MCF 10A (cell line): ENCODE measurements at regions not wholly inside any gene's neighbourhood (a gene's known extent, or its start where the extent isn't known, plus 50 kb on each side); places are given as distances from the start of the nearest gene placed in this dataset.

Experiments
- BruUV-seq: library from RNA; stranded (reverse); fragments of 400-500 nt; replicated peaks from 2 replicates; lab custom pipeline; 2021; lab: Mats Ljungman, UMichigan
- CTCF ChIA-PET: fragments of 300-600 bp; sonication (Branson Sonifier 250); formaldehyde crosslinking; extraction: SDS; loops from one replicate; lab custom pipeline; 2021; ENCODE audit warnings: antibody characterized with exemption, inconsistent platforms; lab: Yijun Ruan, JAX
- POLR2A ChIA-PET: fragments of 300-600, 350-650 bp; sonication (Branson Sonifier 250); formaldehyde crosslinking; extraction: SDS; loops from one replicate; lab custom pipeline; 2020; ENCODE audit warnings: antibody characterized with exemption, inconsistent platforms; lab: Yijun Ruan, JAX
- DNase-seq: peaks from one replicate; pipeline ENCODE4 v3.0.0-alpha.2; 2018; ENCODE audit not compliant: unreplicated experiment
- H3K27ac Mint-ChIP-seq: one replicate; pipeline ENCODE4 v1.8.0; 2022; ENCODE audit warnings: mild to moderate bottlenecking, low read depth, mixed read lengths; ENCODE audit not compliant: unreplicated experiment
- H3K27me3 Mint-ChIP-seq: one replicate; pipeline ENCODE4 v1.8.0; 2022; ENCODE audit warnings: mixed read lengths; ENCODE audit not compliant: insufficient read depth, unreplicated experiment
- H3K36me3 Mint-ChIP-seq: one replicate; pipeline ENCODE4 v1.8.0; 2022; ENCODE audit warnings: mild to moderate bottlenecking, moderate library complexity, mixed read lengths; ENCODE audit not compliant: insufficient read depth, unreplicated experiment
- H3K4me1 Mint-ChIP-seq: one replicate; pipeline ENCODE4 v1.8.0; 2022; ENCODE audit warnings: mixed read lengths; ENCODE audit not compliant: insufficient read depth, unreplicated experiment
- H3K4me3 Mint-ChIP-seq: one replicate; pipeline ENCODE4 v1.8.0; 2022; ENCODE audit warnings: mild to moderate bottlenecking, moderate library complexity, mixed read lengths; ENCODE audit not compliant: unreplicated experiment
- H3K9me3 Mint-ChIP-seq: one replicate; pipeline ENCODE4 v1.8.0; 2022; ENCODE audit warnings: mixed read lengths; ENCODE audit not compliant: unreplicated experiment
- intact Hi-C: fragments of 100-400 bp; cut with micrococcal nuclease; formaldehyde crosslinking; loops from 2 replicates; pipeline ENCODE4 v1.14.1; 2022
- TF ChIP-seq, protein P1 (sequence below): fragments of 200-600 bp; IDR thresholded peaks from one replicate; pipeline ENCODE4 v1.8.0; 2022; ENCODE audit warnings: antibody characterized with exemption, mild to moderate bottlenecking; ENCODE audit not compliant: unreplicated experiment

DNA sequence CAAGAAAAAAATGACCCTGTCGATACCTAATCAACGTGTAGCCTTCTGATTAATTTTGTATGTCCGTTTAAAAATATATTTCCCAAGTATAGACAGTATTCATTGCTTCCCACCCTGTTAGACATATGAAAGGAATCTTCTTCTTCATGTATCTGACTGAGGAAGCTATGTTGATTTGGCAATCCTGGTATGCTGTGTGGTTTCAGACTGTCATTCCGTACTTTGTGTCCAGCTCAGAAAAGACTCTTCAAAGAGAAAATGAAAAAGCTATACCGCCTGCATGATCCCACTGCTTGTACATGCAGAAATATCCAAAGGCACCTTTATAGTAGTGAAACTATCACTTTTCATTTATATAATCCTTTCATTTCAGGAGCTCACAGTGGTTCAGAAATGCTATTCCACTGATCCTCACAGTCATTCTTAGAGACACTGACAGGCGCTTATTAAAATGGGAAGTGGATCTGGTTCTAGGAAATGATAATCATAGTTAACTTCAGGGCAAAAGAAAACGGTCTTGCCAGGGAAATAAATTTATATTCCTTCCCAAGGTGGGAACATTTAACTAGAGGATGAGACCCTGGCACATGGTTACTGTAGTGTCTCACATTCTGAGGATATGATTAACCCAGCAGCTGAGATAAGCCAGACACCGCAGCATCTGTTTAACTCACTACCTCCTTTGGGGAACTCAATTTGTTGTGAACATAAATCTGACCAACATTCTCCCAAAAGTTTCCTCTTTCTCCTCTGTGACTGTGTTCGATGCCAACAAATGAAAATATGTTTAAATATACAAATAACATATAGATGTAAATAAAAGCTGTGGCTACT lies 599.2 kb upstream of the LUZP2 start:
- intact Hi-C loops: loop anchor here (5.0 kb wide), 1 partner anchor 35 kb away; no protein-coding TSS in a partner anchor
- H3K4me1 Mint-ChIP-seq: peaks cover 30% of the 10 kb centered on the region
- no peaks in the 10 kb centered on the region for H3K27me3 Mint-ChIP-seq
- POLR2A ChIA-PET: interaction anchor here (0.7 kb wide), 1 partner anchor 539 kb away, joined by 3 read pairs; no protein-coding TSS in a partner anchor
- no peaks in the 10 kb centered on the region for H3K36me3 Mint-ChIP-seq
- DNase-seq: peak; percentile 56
- BruUV-seq: no TSS peak
- CTCF ChIA-PET: interaction anchor here (0.5 kb wide), 1 partner anchor 14 kb away, joined by 3 read pairs; no protein-coding TSS in a partner anchor
- peak overlapping the region; percentile 68 for H3K27ac Mint-ChIP-seq
- H3K9me3 Mint-ChIP-seq: no peaks in the 10 kb centered on the region
- TF ChIP-seq, protein P1, sequence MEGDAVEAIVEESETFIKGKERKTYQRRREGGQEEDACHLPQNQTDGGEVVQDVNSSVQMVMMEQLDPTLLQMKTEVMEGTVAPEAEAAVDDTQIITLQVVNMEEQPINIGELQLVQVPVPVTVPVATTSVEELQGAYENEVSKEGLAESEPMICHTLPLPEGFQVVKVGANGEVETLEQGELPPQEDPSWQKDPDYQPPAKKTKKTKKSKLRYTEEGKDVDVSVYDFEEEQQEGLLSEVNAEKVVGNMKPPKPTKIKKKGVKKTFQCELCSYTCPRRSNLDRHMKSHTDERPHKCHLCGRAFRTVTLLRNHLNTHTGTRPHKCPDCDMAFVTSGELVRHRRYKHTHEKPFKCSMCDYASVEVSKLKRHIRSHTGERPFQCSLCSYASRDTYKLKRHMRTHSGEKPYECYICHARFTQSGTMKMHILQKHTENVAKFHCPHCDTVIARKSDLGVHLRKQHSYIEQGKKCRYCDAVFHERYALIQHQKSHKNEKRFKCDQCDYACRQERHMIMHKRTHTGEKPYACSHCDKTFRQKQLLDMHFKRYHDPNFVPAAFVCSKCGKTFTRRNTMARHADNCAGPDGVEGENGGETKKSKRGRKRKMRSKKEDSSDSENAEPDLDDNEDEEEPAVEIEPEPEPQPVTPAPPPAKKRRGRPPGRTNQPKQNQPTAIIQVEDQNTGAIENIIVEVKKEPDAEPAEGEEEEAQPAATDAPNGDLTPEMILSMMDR: no peak
- peak overlapping the region; percentile 49 for H3K4me3 Mint-ChIP-seq

DNA sequence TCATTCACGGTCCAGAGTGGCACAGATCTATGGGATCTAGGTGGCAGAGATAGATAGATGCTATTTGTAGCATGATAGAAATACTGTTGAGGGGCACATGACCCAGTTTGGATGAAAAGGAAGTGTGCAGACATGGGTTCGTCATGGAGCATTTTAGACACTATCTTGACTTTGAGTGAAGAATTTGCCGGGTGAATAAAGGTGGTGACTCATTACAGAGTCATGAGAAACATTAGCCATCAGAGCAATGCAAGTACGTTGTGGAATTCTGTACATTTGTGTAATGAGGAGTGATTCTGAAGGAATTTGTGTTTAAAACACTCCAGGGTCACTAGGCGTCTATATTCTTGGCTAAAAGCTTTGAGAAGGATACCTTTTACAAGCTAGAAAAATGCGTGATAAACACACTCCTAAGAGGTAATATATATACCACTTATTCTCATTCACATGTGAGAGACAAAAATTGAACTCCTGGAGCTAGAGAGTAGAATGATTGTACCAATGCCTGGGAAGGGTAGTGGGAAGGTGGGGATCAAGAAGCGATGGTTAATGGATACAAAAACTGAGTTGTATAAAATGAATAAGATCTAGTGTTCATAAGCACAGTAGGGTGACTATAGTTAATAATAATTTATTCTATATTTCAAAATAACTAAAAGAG lies 593.7 kb upstream of the LUZP2 start:
- Mint-ChIP-seq H3K4me3 (peak overlapping the region; percentile 20), H3K4me1 (peaks cover 22% of the 10 kb centered on the region), H3K9me3 (peaks cover 8% of the 10 kb centered on the region), H3K27me3 (no peaks in the 10 kb centered on the region), H3K27ac (peak overlapping the region; percentile 59), H3K36me3 (no peaks in the 10 kb centered on the region)
- intact Hi-C loops: no loop called here
- TF ChIP-seq, protein P1: no peak
- DNase-seq: peak; percentile 65
- ChIA-PET POLR2A (no interaction called here), CTCF (interaction anchor here (0.6 to 0.7 kb wide), 3 partner anchors 30 to 524 kb away, joined by 3 to 4 read pairs (median 3); no protein-coding TSS in a partner anchor)
- BruUV-seq: no TSS peak

DNA sequence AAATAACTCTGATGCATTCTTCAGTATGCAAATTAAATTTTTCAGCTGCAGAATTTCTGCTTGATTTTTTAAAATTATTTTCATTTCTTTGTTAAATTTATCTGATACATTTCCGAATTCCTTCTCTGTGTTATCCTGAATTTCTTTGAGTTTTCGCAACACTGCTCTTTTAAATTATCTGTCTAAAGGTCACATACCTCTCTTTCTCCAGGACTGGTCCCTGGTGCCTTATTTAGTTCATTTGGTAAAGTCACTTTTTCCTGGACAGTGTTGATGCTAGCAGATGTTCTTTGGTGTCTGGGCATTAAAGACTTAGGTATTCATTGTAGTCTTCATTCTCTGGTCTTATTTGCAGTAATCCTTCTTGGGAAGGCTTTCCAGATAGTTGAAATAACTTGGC lies 577.4 kb upstream of the LUZP2 start:
- H3K9me3 Mint-ChIP-seq: no peaks in the 10 kb centered on the region
- intact Hi-C loops: no loop called here
- no TSS peak for BruUV-seq
- ChIA-PET POLR2A (no interaction called here), CTCF (interaction anchor here (0.6 kb wide), 1 partner anchor 48 kb away, joined by 3 read pairs; no protein-coding TSS in a partner anchor)
- no peak for DNase-seq
- TF ChIP-seq, protein P1: no peak
- no peaks in the 10 kb centered on the region for H3K4me1 Mint-ChIP-seq
- no peak overlapping the region for H3K4me3 Mint-ChIP-seq
- no peak overlapping the region for H3K27ac Mint-ChIP-seq
- no peaks in the 10 kb centered on the region for H3K36me3 Mint-ChIP-seq
- no peaks in the 10 kb centered on the region for H3K27me3 Mint-ChIP-seq

DNA sequence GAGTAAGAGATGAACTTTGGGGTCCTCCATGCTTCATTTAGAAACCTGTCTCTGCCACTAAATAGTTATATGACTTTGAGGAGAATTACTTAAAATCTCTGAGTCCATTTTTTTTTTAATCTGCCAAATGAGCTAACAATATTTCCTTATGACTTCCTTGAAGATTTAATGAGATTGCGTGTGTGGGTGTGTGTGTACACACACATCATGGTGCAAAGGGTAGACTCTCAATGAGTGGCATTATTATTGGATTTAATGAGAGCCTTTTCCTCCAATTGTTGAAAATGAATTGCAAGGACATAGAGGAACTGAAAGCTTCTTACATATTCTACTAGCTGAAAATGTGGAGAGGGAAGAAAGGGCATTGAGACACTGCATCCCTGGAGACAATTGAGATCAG lies 573.5 kb upstream of the LUZP2 start:
- Mint-ChIP-seq H3K9me3 (no peaks in the 10 kb centered on the region), H3K27me3 (no peaks in the 10 kb centered on the region), H3K36me3 (no peaks in the 10 kb centered on the region), H3K4me3 (no peak overlapping the region), H3K27ac (no peak overlapping the region), H3K4me1 (no peaks in the 10 kb centered on the region)
- no peak for DNase-seq
- CTCF ChIA-PET: no interaction called here
- intact Hi-C loops: no loop called here
- POLR2A ChIA-PET: interaction anchor here (0.6 kb wide), 1 partner anchor 14 kb away, joined by 3 read pairs; no protein-coding TSS in a partner anchor
- no TSS peak for BruUV-seq
- TF ChIP-seq, protein P1: no peak
